Gastroesophageal sphincter (tissue), 3 donors: ENCODE measurements at regions not wholly inside any gene's neighbourhood (a gene's known extent, or its start where the extent isn't known, plus 50 kb on each side); places are given as distances from the start of the nearest gene placed in this dataset.

Experiments used
- EP300 ChIP-seq: sonication (generic); formaldehyde crosslinking; IDR thresholded peaks from one replicate; pipeline ENCODE4 v1.6.1; 2017; ENCODE audit warnings: antibody characterized with exemption, mild to moderate bottlenecking
- POLR2A ChIP-seq, 2 donors: fragments of 450-650 bp; IDR thresholded peaks; one replicate each; pipeline ENCODE4 v1.6.1; 2017; ENCODE audit warnings: antibody characterized with exemption in 2 of 2, mild to moderate bottlenecking in 2 of 2, moderate library complexity in 1 of 2
- POLR2AphosphoS5 ChIP-seq: sonication (generic); formaldehyde crosslinking; IDR thresholded peaks from one replicate; pipeline ENCODE4 v1.6.1; 2017; ENCODE audit warnings: antibody characterized with exemption
- TF ChIP-seq, protein P1 (sequence below), 4 experiments: fragments of 200-600 bp in 2 of 4; fragments of 450-650 bp in 2 of 4; sonication (generic) in 1 of 4; IDR thresholded peaks; one replicate each; pipeline ENCODE4 v1.5.1; 2017 to 2019; ENCODE audit warnings: antibody characterized with exemption in 4 of 4, mild to moderate bottlenecking in 2 of 4, moderate library complexity in 2 of 4

- TF ChIP-seq, protein P1, sequence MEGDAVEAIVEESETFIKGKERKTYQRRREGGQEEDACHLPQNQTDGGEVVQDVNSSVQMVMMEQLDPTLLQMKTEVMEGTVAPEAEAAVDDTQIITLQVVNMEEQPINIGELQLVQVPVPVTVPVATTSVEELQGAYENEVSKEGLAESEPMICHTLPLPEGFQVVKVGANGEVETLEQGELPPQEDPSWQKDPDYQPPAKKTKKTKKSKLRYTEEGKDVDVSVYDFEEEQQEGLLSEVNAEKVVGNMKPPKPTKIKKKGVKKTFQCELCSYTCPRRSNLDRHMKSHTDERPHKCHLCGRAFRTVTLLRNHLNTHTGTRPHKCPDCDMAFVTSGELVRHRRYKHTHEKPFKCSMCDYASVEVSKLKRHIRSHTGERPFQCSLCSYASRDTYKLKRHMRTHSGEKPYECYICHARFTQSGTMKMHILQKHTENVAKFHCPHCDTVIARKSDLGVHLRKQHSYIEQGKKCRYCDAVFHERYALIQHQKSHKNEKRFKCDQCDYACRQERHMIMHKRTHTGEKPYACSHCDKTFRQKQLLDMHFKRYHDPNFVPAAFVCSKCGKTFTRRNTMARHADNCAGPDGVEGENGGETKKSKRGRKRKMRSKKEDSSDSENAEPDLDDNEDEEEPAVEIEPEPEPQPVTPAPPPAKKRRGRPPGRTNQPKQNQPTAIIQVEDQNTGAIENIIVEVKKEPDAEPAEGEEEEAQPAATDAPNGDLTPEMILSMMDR (IDR thresholded peaks at IDR 0.05), result no peak
- no peak for TF ChIP-seq POLR2A (IDR thresholded peaks at IDR 0.05)
- no peak for TF ChIP-seq POLR2AphosphoS5
- no peak for TF ChIP-seq EP300
Measured at GRCh38 chr7:120185940-120186682, 86.9 kb upstream of the KCND2 start.
